ENCODE measurements at regions not wholly inside any gene's neighbourhood (a gene's known extent, or its start where the extent isn't known, plus 50 kb on each side); places are given as distances from the start of the nearest gene placed in this dataset.

DNA sequence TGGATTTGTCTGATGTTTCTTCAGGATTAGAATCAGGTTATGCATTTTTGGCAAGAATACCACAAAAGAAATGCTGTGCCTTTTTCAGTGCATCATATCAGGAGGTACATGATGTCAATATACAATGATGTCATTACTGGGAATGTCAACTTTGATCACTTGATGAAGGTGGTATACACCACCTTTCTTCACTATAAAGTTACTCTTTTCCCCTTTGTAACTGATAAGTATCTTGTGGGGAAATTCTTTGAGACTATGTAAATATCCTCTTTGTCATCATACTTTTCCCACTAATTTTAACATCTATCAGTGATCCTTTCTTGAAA lies 65.9 kb upstream of the TCF7L2 start:
- no peak for TF ChIP-seq POLR2A (IDR thresholded peaks at IDR 0.05)
- TF ChIP-seq, protein P1, sequence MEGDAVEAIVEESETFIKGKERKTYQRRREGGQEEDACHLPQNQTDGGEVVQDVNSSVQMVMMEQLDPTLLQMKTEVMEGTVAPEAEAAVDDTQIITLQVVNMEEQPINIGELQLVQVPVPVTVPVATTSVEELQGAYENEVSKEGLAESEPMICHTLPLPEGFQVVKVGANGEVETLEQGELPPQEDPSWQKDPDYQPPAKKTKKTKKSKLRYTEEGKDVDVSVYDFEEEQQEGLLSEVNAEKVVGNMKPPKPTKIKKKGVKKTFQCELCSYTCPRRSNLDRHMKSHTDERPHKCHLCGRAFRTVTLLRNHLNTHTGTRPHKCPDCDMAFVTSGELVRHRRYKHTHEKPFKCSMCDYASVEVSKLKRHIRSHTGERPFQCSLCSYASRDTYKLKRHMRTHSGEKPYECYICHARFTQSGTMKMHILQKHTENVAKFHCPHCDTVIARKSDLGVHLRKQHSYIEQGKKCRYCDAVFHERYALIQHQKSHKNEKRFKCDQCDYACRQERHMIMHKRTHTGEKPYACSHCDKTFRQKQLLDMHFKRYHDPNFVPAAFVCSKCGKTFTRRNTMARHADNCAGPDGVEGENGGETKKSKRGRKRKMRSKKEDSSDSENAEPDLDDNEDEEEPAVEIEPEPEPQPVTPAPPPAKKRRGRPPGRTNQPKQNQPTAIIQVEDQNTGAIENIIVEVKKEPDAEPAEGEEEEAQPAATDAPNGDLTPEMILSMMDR (IDR thresholded peaks at IDR 0.05), result no peak
